CD14-positive monocyte (primary cell): ENCODE measurements at regions not wholly inside any gene's neighbourhood (a gene's known extent, or its start where the extent isn't known, plus 50 kb on each side); places are given as distances from the start of the nearest gene placed in this dataset.
"Not testable (repeated sequence)": the region's sequence is repeated elsewhere in the genome, so short reads cannot be mapped to it uniquely, and the experiment has no call there.

Experiments
- DNase-seq, 3 donors: peaks; one replicate each; pipeline ENCODE4 v3.0.0-alpha.2; 2011 to 2022
- H2AFZ ChIP-seq: 2 replicates; pipeline ENCODE4 v1.6.0; 2012; ENCODE audit warnings: mild to moderate bottlenecking, low read depth, low read length, inconsistent platforms; ENCODE audit not compliant: insufficient read depth, poor library complexity, severe bottlenecking
- H3K27ac ChIP-seq, 2 donors: 1 replicate in 1 of 2; 2 replicates in 1 of 2; pipeline ENCODE4 v1.5.1; 2012 to 2013; ENCODE audit warnings: low read length in 2 of 2, control low read depth in 1 of 2, inconsistent platforms in 1 of 2, low read depth in 1 of 2, mild to moderate bottlenecking in 1 of 2
- H3K27me3 ChIP-seq, 2 donors: one replicate each; pipeline versions ENCODE4 v1.6.0 to v1.6.1; 2011 to 2013; ENCODE audit warnings: low read length in 2 of 2; ENCODE audit not compliant: control insufficient read depth in 2 of 2, insufficient read depth in 2 of 2
- H3K36me3 ChIP-seq, 2 donors: replicated peaks in 1 of 2; 1 replicate in 1 of 2; 2 replicates in 1 of 2; pipeline versions ENCODE4 v1.5.1 to v1.6.1; 2012 to 2013; ENCODE audit warnings: low read length in 2 of 2, control low read depth in 1 of 2, inconsistent platforms in 1 of 2, mild to moderate bottlenecking in 1 of 2; ENCODE audit not compliant: insufficient read depth in 2 of 2, control insufficient read depth in 1 of 2
- H3K4me1 ChIP-seq, 2 donors: 1 replicate in 1 of 2; 2 replicates in 1 of 2; pipeline versions ENCODE4 v1.5.1 to v1.6.1; 2012 to 2013; ENCODE audit warnings: low read length in 2 of 2, control low read depth in 1 of 2, inconsistent platforms in 1 of 2, mild to moderate bottlenecking in 1 of 2, moderate library complexity in 1 of 2; ENCODE audit not compliant: insufficient read depth in 2 of 2, control insufficient read depth in 1 of 2
- H3K4me2 ChIP-seq: replicated peaks from 2 replicates; pipeline ENCODE3; 2012; ENCODE audit warnings: low read length, moderate library complexity, mild to moderate bottlenecking; ENCODE audit not compliant: poor library complexity, severe bottlenecking; ENCODE audit errors: extremely low read depth
- H3K4me3 ChIP-seq, 3 experiments: fragments of 200-600 bp in 1 of 3; sonication (generic) in 1 of 3; replicated peaks in 1 of 3; 1 replicate in 2 of 3; 2 replicates in 1 of 3; pipeline ENCODE4 v1.5.1; 2011 to 2013; ENCODE audit warnings: low read length in 3 of 3, mild to moderate bottlenecking in 3 of 3, control low read depth in 2 of 3, low read depth in 2 of 3, inconsistent platforms in 1 of 3, moderate library complexity in 1 of 3
- H3K79me2 ChIP-seq: 2 replicates; pipeline ENCODE4 v1.6.0; 2012; ENCODE audit warnings: mild to moderate bottlenecking, control low read depth, inconsistent platforms, low read length, moderate library complexity; ENCODE audit not compliant: insufficient read depth
- H3K9ac ChIP-seq: 2 replicates; pipeline ENCODE4 v1.6.0; 2017; ENCODE audit warnings: low read length, mild to moderate bottlenecking; ENCODE audit not compliant: insufficient read depth, poor library complexity, severe bottlenecking
- H3K9me3 ChIP-seq, 2 donors: replicated peaks in 1 of 2; 1 replicate in 1 of 2; 2 replicates in 1 of 2; pipeline versions ENCODE4 v1.5.1 to v1.6.1; 2012 to 2013; ENCODE audit warnings: low read length in 2 of 2, control low read depth in 1 of 2; ENCODE audit not compliant: control insufficient read depth in 1 of 2, insufficient read depth in 1 of 2
- H4K20me1 ChIP-seq: 2 replicates; pipeline ENCODE4 v1.6.0; 2012; ENCODE audit warnings: mild to moderate bottlenecking, low read length, control low read depth, moderate library complexity; ENCODE audit not compliant: insufficient read depth
- H3K27ac Mint-ChIP-seq, 7 donors: one replicate each; pipeline ENCODE4 v1.8.0; 2020; ENCODE audit warnings: mild to moderate bottlenecking in 7 of 7, mixed read lengths in 7 of 7, moderate library complexity in 6 of 7, inconsistent platforms in 2 of 7
- H3K27me3 Mint-ChIP-seq, 3 donors: one replicate each; pipeline ENCODE4 v1.8.0; 2021 to 2022; ENCODE audit warnings: low read depth in 3 of 3, mild to moderate bottlenecking in 3 of 3, mixed read lengths in 3 of 3, moderate library complexity in 3 of 3, inconsistent platforms in 1 of 3
- H3K36me3 Mint-ChIP-seq, 2 donors: one replicate each; pipeline ENCODE4 v1.8.0; 2020; ENCODE audit warnings: mixed read lengths in 2 of 2, inconsistent platforms in 1 of 2, mild to moderate bottlenecking in 1 of 2
- H3K4me1 Mint-ChIP-seq: one replicate; pipeline ENCODE4 v1.8.0; 2020; ENCODE audit warnings: mild to moderate bottlenecking, mixed read lengths
- H3K4me3 Mint-ChIP-seq, 2 donors: one replicate each; pipeline ENCODE4 v1.8.0; 2020; ENCODE audit warnings: mild to moderate bottlenecking in 2 of 2, mixed read lengths in 2 of 2, moderate library complexity in 1 of 2
- H3K9me3 Mint-ChIP-seq, 7 donors: one replicate each; pipeline ENCODE4 v1.8.0; 2020 to 2022; ENCODE audit warnings: mixed read lengths in 7 of 7, mild to moderate bottlenecking in 6 of 7, moderate library complexity in 6 of 7, inconsistent platforms in 2 of 7
- WGBS: methylation state at CpG from one replicate; pipeline ENCODE4 v1.1.5; 2013; ENCODE audit warnings: missing lambda C conversion rate; ENCODE audit not compliant: insufficient coverage; 5-methylcytosine and 5-hydroxymethylcytosine counted together
- intact Hi-C, 2 donors: fragments of 100-400 bp; cut with micrococcal nuclease; formaldehyde crosslinking; loops; one replicate each; pipeline versions ENCODE4 v1.15.0 to v1.15.1; 2023
- TF ChIP-seq, protein P1 (sequence below): fragments of 200-600 bp; IDR thresholded peaks from one replicate; pipeline ENCODE4 v1.8.0; 2022; ENCODE audit warnings: antibody characterized with exemption, mild to moderate bottlenecking

GRCh38 chr14:34381304-34381703 is 80.7 kb downstream of the SPTSSA start:
- H3K4me1 ChIP-seq, H3K4me1 Mint-ChIP-seq, DNase-seq, H3K36me3 Mint-ChIP-seq, H3K79me2 ChIP-seq, H3K9me3 Mint-ChIP-seq, H3K4me2 ChIP-seq, H4K20me1 ChIP-seq, H3K9me3 ChIP-seq, H2AFZ ChIP-seq, H3K4me3 ChIP-seq, H3K4me3 Mint-ChIP-seq, H3K27ac Mint-ChIP-seq, H3K36me3 ChIP-seq, H3K9ac ChIP-seq, H3K27me3 ChIP-seq, H3K27ac ChIP-seq, intact Hi-C loops, H3K27me3 Mint-ChIP-seq: not testable (repeated sequence)
- no CpG with 5 or more reads among the region's 2 CpGs for WGBS

- WGBS, result 93% methylated on average over 4 of the region's 4 CpGs
- H3K27ac Mint-ChIP-seq, result no peak overlapping the region
- H3K79me2 ChIP-seq, result no peaks in the 10 kb centered on the region
- H2AFZ ChIP-seq, result no peak overlapping the region
- no peak overlapping the region for H3K4me3 Mint-ChIP-seq
- no peak overlapping the region for H3K4me3 ChIP-seq
- peaks cover 0 to 8% (median 0%) of the 10 kb centered on the region in 7 donors for H3K9me3 Mint-ChIP-seq
- intact Hi-C loops, result no loop called here
- H3K36me3 ChIP-seq, result no peaks in the 10 kb centered on the region
- H3K4me2 ChIP-seq, result no peak overlapping the region
- H3K4me1 Mint-ChIP-seq, result peaks cover 2% of the 10 kb centered on the region
- H3K4me1 ChIP-seq, result no peaks in the 10 kb centered on the region
- no peaks in the 10 kb centered on the region for H3K9me3 ChIP-seq
- TF ChIP-seq, protein P1, sequence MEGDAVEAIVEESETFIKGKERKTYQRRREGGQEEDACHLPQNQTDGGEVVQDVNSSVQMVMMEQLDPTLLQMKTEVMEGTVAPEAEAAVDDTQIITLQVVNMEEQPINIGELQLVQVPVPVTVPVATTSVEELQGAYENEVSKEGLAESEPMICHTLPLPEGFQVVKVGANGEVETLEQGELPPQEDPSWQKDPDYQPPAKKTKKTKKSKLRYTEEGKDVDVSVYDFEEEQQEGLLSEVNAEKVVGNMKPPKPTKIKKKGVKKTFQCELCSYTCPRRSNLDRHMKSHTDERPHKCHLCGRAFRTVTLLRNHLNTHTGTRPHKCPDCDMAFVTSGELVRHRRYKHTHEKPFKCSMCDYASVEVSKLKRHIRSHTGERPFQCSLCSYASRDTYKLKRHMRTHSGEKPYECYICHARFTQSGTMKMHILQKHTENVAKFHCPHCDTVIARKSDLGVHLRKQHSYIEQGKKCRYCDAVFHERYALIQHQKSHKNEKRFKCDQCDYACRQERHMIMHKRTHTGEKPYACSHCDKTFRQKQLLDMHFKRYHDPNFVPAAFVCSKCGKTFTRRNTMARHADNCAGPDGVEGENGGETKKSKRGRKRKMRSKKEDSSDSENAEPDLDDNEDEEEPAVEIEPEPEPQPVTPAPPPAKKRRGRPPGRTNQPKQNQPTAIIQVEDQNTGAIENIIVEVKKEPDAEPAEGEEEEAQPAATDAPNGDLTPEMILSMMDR, result no peak
- H3K9ac ChIP-seq, result no peak overlapping the region
- H3K36me3 Mint-ChIP-seq, result no peaks in the 10 kb centered on the region
- DNase-seq, result no peak
- H3K27me3 Mint-ChIP-seq, result no peaks in the 10 kb centered on the region
- no peaks in the 10 kb centered on the region for H3K27me3 ChIP-seq
- H4K20me1 ChIP-seq, result no peaks in the 10 kb centered on the region
- H3K27ac ChIP-seq, result no peak overlapping the region
Measured at GRCh38 chr14:34380471-34380845, 81.6 kb downstream of the SPTSSA start.
